ENCODE measurements at regions not wholly inside any gene's neighbourhood (a gene's known extent, or its start where the extent isn't known, plus 50 kb on each side); places are given as distances from the start of the nearest gene placed in this dataset.

DNA sequence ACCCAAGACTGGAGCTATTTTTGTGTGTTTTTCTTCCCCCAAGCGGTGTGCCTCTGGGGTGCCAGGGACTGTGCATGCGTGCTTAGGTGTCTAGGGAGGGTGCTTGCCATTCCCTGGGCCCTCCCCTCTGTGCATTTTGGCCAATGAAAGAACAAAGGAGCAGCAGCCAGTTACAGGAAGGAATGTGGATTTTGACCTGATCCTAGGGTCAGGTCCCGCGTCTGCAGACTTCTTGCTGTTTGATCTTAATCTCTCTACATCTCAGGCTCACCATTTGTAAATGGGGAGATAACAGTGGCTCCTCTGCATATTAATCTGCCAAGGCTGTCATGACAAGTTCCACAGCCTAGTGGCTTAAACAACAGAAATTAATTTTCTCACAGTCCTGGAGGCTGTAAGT lies 699.1 kb downstream of the QKI start:
- TF ChIP-seq, protein P1, sequence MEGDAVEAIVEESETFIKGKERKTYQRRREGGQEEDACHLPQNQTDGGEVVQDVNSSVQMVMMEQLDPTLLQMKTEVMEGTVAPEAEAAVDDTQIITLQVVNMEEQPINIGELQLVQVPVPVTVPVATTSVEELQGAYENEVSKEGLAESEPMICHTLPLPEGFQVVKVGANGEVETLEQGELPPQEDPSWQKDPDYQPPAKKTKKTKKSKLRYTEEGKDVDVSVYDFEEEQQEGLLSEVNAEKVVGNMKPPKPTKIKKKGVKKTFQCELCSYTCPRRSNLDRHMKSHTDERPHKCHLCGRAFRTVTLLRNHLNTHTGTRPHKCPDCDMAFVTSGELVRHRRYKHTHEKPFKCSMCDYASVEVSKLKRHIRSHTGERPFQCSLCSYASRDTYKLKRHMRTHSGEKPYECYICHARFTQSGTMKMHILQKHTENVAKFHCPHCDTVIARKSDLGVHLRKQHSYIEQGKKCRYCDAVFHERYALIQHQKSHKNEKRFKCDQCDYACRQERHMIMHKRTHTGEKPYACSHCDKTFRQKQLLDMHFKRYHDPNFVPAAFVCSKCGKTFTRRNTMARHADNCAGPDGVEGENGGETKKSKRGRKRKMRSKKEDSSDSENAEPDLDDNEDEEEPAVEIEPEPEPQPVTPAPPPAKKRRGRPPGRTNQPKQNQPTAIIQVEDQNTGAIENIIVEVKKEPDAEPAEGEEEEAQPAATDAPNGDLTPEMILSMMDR (IDR thresholded peaks at IDR 0.05; ENCODE audit: partially characterized antibody, unreplicated experiment), result no peak
- H3K4me3 Mint-ChIP-seq (ENCODE audit: unreplicated experiment), result no peak overlapping the region
- peaks cover 2% of the 10 kb centered on the region for H3K9me3 Mint-ChIP-seq (ENCODE audit: unreplicated experiment)
- H3K27me3 Mint-ChIP-seq (ENCODE audit: unreplicated experiment), result peaks cover 2% of the 10 kb centered on the region
- peaks cover 14% of the 10 kb centered on the region for H3K4me1 Mint-ChIP-seq (ENCODE audit: low read depth, unreplicated experiment)
- H3K27ac Mint-ChIP-seq (ENCODE audit: unreplicated experiment), result no peak overlapping the region
- H3K36me3 Mint-ChIP-seq (ENCODE audit: unreplicated experiment), result no peaks in the 10 kb centered on the region
- no peak for DNase-seq

DNA sequence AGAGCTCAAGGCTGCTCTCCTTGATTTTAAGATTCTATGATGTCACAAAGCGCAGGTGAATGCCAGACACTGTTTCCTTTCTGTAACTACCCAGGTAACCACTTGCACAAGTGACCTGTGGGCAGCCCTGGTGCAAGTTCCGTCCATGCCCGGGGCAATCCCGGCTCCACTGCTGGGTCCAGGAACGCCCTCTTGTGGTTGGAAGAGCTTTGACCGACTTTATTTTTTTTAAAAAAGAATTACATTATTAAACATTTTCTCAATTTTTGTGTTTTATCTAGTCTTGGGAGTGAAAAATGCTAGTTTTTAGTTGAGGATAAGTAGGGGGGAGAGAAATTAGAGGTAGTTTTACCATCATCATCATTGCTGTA lies 695.2 kb downstream of the QKI start:
- H3K27me3 Mint-ChIP-seq (ENCODE audit: unreplicated experiment), result peaks cover 2% of the 10 kb centered on the region

DNA sequence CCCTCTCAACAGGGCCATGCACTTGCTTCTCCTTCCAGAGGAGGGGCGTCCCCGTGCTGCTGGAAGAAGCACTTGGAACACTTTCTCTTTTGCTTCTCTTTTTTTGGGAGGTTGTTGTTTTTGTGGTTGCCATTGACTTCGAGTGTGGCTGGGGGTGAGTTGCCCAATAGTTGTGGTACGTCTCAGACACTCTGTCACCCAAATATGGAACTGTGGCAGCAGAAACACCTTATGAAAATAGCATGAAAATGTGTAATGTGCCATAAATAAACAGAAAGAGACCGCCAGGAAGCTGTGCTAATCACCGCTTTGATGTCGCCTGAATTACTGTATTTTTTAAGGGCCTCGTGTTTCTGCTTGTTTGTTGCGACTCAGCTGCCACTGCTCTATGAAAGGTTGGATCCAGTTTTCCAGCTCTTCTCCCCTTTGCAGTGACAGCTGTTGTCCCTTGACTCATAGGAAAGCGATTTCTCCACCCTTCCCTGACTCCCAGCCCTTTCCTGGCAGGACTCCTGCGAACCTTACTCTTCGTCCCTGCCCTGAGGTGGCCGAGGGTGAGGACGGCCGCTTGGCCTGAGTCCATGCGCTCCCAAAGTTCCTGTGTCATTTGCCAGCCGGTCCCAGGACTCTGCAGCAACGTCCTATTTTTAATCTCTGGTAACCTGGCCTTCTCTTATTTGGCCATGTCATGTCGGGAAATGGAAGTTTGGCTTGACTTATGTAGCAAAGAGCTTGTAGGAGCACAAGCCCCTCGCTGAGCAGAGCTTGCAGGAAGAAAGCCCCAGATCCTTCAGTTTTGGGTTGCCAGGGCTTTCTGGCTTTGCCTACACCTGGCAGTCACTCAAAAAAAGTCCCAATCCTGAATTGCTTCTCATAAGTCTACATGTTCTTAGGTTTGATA lies 694.6 kb downstream of the QKI start:
- Mint-ChIP-seq H3K27ac (ENCODE audit: unreplicated experiment) (no peak overlapping the region), H3K4me3 (ENCODE audit: unreplicated experiment) (no peak overlapping the region), H3K36me3 (ENCODE audit: unreplicated experiment) (no peaks in the 10 kb centered on the region), H3K9me3 (ENCODE audit: unreplicated experiment) (peaks cover 2% of the 10 kb centered on the region), H3K4me1 (ENCODE audit: low read depth, unreplicated experiment) (no peaks in the 10 kb centered on the region), H3K27me3 (ENCODE audit: unreplicated experiment) (peaks cover 2% of the 10 kb centered on the region)
- no peak for DNase-seq
- TF ChIP-seq, protein P1 (IDR thresholded peaks at IDR 0.05; ENCODE audit: partially characterized antibody, unreplicated experiment), result no peak

More for the DNA sequence above, 695.2 kb downstream of the QKI start:
- no peak overlapping the region for H3K4me3 Mint-ChIP-seq (ENCODE audit: unreplicated experiment)
- no peak for DNase-seq
- H3K4me1 Mint-ChIP-seq (ENCODE audit: low read depth, unreplicated experiment), result peaks cover 2% of the 10 kb centered on the region
- H3K36me3 Mint-ChIP-seq (ENCODE audit: unreplicated experiment), result no peaks in the 10 kb centered on the region
- TF ChIP-seq, protein P1 (IDR thresholded peaks at IDR 0.05; ENCODE audit: partially characterized antibody, unreplicated experiment), result peak; percentile 65
- peaks cover 2% of the 10 kb centered on the region for H3K9me3 Mint-ChIP-seq (ENCODE audit: unreplicated experiment)
- H3K27ac Mint-ChIP-seq (ENCODE audit: unreplicated experiment), result no peak overlapping the region

DNA sequence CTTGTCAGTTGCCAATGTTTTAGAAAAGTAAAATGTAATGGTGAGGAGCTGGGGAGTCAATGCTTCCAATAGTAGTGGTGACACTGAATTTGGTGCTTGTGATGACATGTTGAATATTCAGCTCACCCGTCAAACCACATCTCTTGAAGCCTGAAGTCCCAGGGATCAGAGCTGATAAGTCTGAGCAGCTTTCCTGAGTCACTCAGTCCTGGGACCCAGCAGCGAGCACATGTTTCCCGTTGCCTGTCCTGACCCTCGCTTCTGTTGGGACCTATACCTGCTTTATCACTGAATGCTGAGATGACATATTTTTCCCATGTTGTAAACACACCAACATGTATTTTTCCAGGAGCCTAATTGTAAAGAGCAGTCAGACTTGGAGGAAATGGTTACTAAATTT lies 693.6 kb downstream of the QKI start:
- TF ChIP-seq, protein P1 (IDR thresholded peaks at IDR 0.05; ENCODE audit: partially characterized antibody, unreplicated experiment), result no peak
- H3K4me3 Mint-ChIP-seq (ENCODE audit: unreplicated experiment), result no peak overlapping the region
- H3K9me3 Mint-ChIP-seq (ENCODE audit: unreplicated experiment), result peaks cover 2% of the 10 kb centered on the region
- no peak for DNase-seq
- H3K36me3 Mint-ChIP-seq (ENCODE audit: unreplicated experiment), result no peaks in the 10 kb centered on the region
- H3K27ac Mint-ChIP-seq (ENCODE audit: unreplicated experiment), result no peak overlapping the region
- H3K27me3 Mint-ChIP-seq (ENCODE audit: unreplicated experiment), result peaks cover 2% of the 10 kb centered on the region
- H3K4me1 Mint-ChIP-seq (ENCODE audit: low read depth, unreplicated experiment), result no peaks in the 10 kb centered on the region

DNA sequence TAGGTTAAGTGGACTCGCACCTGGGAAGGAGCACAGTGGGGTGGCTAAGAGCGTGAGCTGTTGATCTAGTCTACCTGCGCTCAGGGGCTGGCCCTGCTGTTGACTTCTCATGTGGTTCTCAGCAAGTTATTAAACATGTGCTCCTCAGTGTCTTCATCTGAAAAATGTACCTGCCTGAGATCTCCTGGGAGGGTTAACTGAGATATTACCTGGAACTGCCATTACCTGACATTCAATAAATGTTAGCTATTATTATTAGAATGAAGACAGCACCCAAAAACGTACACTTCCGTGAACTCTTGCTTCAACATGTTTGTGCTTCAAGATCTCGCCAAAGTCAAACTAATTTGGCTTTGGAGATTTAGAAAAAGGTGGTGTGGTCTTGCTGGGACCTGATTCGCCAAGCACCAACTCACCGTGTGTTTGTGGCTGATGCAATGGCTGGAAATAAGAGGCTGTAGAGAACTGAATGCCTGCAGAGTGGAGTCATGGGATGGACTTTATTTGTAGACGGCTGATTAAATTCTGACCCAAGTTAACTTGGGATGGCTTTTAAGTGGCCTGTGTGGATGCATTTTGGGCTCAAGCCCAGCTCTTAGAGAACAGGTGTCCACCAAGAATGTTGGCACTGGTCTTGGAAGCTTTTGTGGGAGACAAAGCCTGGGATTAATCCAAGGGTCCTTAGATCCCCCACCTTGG lies 692.9 kb downstream of the QKI start:
- TF ChIP-seq, protein P1 (IDR thresholded peaks at IDR 0.05; ENCODE audit: partially characterized antibody, unreplicated experiment), result no peak
- Mint-ChIP-seq H3K4me1 (ENCODE audit: low read depth, unreplicated experiment) (no peaks in the 10 kb centered on the region), H3K4me3 (ENCODE audit: unreplicated experiment) (no peak overlapping the region), H3K27ac (ENCODE audit: unreplicated experiment) (no peak overlapping the region), H3K9me3 (ENCODE audit: unreplicated experiment) (no peaks in the 10 kb centered on the region), H3K36me3 (ENCODE audit: unreplicated experiment) (no peaks in the 10 kb centered on the region), H3K27me3 (ENCODE audit: unreplicated experiment) (peaks cover 2% of the 10 kb centered on the region)
- no peak for DNase-seq
